GM18520 (cell line): ENCODE measurements at regions not wholly inside any gene's neighbourhood (a gene's known extent, or its start where the extent isn't known, plus 50 kb on each side); places are given as distances from the start of the nearest gene placed in this dataset.
"Not testable (repeated sequence)": the region's sequence is repeated elsewhere in the genome, so short reads cannot be mapped to it uniquely, and the experiment has no call there.

ENCODE experiments used
- ATAC-seq: cut with Tn5 transposase; IDR thresholded peaks from one replicate; pipeline ENCODE4 v1.9.1; 2021; ENCODE audit not compliant: unreplicated experiment

GRCh38 chr4:161329852-161330251, 833.9 kb downstream of the FSTL5 start:
- ATAC-seq: no peak

DNA sequence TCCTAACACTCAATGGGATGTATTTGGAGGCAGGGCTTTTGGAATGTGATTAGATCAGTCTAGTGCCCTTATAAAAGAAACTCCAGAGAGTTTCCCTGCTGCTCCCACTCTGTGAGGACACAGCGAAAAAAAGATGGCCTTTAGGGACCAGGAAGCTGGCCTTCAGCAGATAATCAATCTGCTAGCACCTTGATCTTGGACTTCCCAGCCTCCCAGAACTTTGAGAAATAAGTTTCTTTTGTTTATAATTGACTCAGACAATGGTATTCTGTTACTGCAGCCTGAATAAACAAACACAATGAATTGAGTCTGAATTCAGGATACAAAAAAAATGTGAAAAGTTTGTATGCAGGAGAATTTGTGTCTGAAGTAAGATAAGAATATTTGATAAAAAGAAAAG, 842.1 kb downstream of the FSTL5 start:
- ATAC-seq: no peak

DNA sequence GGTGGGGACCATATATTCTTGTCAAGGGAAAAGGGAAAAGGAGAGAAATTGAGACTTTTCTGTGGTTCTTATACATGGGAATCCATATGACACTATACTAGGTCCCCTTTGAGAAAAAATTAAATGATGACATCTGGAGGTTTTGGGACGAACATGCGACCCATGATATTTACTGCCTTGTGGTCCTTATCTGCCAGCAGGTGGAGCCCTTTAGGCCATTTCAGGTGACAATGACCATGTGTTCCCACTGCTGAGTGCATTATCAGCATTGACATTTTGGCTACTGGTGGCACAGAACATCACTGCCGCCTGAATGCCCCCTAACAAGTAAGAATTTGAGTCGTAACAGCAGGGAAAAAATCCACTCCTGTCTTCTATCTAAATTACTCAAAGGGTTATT, 843.4 kb downstream of the FSTL5 start:
- peak; percentile 80 for ATAC-seq

DNA sequence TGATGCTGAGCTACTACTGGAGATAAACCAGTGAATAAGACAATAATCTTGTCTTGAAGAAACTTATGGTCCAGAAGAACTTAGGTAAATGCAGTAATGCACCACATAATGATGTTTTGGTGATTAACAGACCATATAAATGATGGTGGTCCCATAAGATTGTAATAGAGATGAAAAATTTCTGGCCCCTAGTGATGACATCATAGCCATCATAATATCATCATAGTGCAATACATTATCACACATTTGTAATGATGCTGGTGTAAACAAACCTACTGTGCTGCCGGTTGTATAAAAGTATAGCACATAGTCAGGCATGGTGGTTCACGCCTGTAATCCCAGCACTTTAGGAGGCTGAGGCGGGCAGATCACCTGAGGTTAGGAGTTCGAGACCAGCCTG, 846.8 kb downstream of the FSTL5 start:
- ATAC-seq: no peak

DNA sequence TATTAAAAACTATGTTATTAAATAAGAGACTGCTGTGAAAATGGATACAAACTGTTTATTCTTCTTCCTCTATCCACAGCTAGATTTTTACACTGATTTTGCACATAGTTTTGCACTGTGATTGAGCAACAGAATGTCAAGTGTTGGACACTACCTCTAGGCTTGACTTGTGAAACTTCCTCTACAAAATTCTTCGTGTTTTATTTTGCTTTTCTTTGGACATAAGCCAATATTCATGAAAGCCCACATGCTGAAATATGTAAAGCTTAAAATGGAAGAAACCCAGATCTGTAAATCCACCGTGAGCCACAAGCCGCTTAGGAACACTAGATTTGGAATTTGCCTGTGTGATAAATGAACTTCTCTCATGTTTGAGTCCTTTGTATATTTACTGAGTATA, 849.4 kb downstream of the FSTL5 start:
- no peak for ATAC-seq

DNA sequence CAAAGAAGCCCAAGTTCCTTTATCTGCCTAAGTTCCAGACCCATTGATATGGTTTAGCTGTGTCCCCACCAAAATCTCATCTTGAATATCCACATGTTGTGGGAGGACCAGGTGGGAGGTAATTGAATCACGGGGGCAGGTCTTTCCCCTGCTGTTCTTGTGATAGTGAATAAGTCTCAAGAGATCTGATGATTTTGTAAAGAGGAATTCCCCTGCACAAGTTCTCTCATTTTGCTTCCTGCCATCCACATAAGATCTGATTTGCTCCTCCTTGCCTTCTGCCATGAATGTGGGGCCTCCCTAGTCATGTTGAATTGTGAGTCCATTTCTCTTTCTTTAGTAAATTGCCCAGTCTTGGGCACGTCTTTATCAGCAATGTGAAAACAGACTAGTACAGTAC, 860.2 kb downstream of the FSTL5 start:
- no peak for ATAC-seq

DNA sequence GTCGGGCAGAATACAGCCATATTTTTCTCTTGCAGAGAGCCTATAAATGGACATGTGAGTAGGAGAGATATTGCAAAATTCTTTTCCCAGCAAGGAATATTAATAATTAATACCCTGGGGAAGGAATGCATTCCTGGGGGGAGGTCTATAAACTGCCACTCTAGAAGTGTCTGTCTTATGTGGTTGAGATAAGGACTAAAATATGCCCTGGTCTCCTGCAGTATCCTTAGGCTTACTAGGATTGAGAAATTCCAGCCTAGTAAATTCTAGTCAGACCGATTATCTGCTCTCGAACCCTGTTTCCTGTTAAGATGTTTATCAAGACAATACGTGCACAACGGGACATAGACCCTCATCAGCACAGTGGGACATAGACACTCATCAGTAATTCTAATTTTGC, 872.6 kb downstream of the FSTL5 start:
- ATAC-seq: no peak

GRCh38 chr4:161287678-161288352, 876.0 kb downstream of the FSTL5 start:
- ATAC-seq: peak; percentile 82

DNA sequence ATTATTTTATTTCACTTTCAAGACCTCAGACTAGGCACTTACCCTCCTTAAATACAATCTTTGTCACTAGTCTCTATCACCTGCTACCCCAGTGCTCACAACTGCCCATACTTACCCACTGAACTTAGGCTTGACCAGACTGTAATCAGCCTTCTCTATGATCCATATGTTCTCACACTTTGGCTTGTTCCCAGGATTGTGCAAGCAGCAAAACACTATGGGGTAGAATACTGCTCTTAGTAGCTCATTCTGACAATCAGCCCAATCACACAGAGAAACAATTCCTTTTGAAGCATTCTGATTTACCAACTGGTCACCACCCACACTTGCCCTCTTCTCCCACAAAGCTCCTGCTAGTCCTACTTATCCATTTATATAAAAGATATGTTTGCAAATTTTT, 878.3 kb downstream of the FSTL5 start:
- ATAC-seq: no peak

DNA sequence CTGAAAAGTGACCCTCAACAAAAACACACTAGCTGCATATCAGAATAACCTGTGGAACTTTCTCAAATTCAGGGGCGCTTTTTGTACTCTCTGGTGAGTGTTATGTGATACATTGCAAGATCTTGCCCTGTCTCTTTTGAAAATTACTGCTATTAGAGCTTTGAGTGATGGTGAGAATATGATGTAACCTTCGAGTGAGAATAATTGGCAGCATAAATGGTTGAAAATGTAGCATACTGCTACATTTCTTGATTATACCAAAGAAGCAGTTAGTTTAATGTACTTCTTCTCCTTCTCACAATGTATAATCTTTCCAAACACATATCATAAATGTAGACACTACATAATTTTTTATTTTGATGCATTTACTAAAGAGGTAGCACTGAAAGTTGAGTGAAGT, 882.9 kb downstream of the FSTL5 start:
- no peak for ATAC-seq

GRCh38 chr4:161279095-161279494, 884.7 kb downstream of the FSTL5 start:
- no peak for ATAC-seq

DNA sequence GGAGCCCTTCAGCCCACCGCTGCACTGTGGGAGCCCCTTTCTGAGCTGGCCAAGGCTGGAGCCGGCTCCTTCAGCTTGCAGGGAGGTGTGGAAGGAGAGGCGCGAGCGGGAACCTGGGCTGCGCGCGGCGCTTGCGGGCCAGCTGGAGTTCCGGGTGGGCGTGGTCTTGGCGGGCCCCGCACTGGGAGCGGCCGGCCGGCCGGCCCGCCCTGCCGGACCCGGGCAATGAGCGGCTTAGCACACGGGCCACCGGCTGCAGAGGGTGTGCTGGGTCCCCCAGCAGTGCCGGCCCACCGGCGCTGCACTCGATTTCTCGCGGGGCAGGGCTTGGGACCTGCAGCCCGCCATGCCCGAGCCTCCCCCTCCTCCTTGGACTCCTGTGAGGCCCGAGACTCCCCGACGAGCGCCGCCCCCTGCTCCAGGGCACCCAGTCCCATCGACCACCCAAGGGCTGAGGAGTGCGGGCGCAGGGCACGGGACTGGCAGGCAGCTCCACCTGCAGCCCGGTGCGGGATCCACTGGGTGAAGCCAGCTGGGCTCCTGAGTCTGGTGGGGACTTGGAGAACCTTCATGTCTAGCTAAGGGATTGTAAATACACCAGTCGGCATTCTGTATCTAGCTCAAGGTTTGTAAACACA, 886.5 kb downstream of the FSTL5 start:
- ATAC-seq: not testable (repeated sequence)

- ATAC-seq: no peak
These were observed 890.2 kb downstream of the FSTL5 start for GRCh38 chr4:161273607-161274006.

DNA sequence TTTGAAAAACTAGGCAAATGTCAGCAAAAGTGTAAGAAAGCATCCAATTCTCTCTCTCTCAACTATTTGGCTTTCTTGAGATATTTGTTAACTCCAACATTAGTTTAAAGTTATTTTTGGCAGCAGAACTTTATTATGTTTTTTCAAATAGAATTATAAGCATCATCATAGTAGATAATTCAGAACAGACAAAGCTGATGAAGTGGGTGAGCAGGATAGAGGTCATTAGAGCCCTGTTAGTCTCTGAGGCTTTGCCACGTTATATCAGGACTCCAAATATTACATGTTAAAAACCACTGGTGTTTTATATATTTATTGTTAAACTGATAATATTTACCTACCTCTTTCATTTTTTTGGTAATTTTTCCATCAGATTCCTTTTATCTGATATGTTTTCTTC, 903.0 kb downstream of the FSTL5 start:
- ATAC-seq: no peak

DNA sequence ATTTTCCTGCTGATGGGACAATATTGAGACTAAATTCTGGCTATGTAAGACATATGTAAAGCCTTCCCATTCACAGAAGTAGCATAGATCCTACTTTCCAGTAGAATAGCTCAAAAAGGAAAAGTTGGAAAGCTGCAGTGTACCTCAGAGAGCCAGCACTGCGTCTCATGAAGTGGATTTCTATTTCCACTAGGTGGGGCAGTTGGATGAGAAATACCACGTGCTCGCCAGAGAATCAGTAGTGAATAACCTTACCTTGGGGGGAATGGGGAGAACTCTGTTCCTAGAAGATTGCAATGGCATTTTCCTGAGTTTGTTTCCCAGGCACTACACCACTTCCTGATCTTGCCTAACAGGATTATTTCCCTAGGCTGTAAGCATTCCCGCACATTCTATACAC, 907.1 kb downstream of the FSTL5 start:
- no peak for ATAC-seq

- no peak for ATAC-seq
These were observed 907.6 kb downstream of the FSTL5 start for GRCh38 chr4:161256172-161256571.

GRCh38 chr4:161254375-161254774, 909.4 kb downstream of the FSTL5 start:
- ATAC-seq: no peak

- peak; percentile 75 for ATAC-seq
These were observed 911.2 kb downstream of the FSTL5 start for GRCh38 chr4:161252520-161253141.

- ATAC-seq: no peak
These were observed 913.9 kb downstream of the FSTL5 start for GRCh38 chr4:161249779-161250440.

DNA sequence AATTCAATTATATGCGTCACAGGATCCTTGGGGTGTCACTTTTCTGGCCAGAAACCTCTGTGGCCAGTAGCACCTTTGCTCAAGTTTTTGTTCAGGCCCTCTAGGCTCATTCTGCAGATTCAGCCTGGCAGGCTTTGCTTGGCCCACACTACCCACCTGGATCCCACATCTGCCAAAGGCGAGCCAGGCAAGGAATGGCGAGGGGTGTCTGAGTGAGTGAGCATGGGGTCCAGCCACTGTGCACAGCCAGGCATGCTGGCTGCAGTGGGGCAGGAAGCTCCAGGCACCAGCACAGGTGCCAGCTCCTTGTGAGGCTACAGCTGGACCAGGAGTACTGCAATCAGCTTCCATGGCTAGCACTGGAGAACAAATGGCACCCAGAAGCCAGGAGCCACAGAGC, 914.9 kb downstream of the FSTL5 start:
- no peak for ATAC-seq

- ATAC-seq: no peak
These were observed 916.0 kb downstream of the FSTL5 start for GRCh38 chr4:161247831-161248230.

GRCh38 chr4:161238033-161238432, 925.8 kb downstream of the FSTL5 start:
- ATAC-seq: no peak
